Astrocyte (in vitro differentiated cells and primary cell): ENCODE measurements at regions not wholly inside any gene's neighbourhood (a gene's known extent, or its start where the extent isn't known, plus 50 kb on each side); places are given as distances from the start of the nearest gene placed in this dataset.

ENCODE experiments used
- EZH2 ChIP-seq: IDR thresholded peaks from 2 replicates; pipeline ENCODE4 v1.6.1; 2012; ENCODE audit warnings: mild to moderate bottlenecking, low read length, inconsistent platforms; ENCODE audit not compliant: insufficient read depth
- TF ChIP-seq, protein P1 (sequence below): IDR thresholded peaks from 2 replicates; pipeline ENCODE4 v1.5.1; 2011; ENCODE audit warnings: low read depth, mild to moderate bottlenecking, inconsistent platforms, low read length, moderate library complexity; ENCODE audit not compliant: insufficient read depth

- TF ChIP-seq, protein P1, sequence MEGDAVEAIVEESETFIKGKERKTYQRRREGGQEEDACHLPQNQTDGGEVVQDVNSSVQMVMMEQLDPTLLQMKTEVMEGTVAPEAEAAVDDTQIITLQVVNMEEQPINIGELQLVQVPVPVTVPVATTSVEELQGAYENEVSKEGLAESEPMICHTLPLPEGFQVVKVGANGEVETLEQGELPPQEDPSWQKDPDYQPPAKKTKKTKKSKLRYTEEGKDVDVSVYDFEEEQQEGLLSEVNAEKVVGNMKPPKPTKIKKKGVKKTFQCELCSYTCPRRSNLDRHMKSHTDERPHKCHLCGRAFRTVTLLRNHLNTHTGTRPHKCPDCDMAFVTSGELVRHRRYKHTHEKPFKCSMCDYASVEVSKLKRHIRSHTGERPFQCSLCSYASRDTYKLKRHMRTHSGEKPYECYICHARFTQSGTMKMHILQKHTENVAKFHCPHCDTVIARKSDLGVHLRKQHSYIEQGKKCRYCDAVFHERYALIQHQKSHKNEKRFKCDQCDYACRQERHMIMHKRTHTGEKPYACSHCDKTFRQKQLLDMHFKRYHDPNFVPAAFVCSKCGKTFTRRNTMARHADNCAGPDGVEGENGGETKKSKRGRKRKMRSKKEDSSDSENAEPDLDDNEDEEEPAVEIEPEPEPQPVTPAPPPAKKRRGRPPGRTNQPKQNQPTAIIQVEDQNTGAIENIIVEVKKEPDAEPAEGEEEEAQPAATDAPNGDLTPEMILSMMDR: no peak
- no peak for TF ChIP-seq EZH2
Observed at GRCh38 chr5:74477761-74478160, 162.8 kb downstream of the ENC1 start.
